HUES64 (cell line): ENCODE measurements at regions not wholly inside any gene's neighbourhood (a gene's known extent, or its start where the extent isn't known, plus 50 kb on each side); places are given as distances from the start of the nearest gene placed in this dataset.
A peak's percentile ranks its signal among the peaks of the same experiment; 100 is the strongest.

Source experiments
- H3K27ac ChIP-seq: 2 replicates; pipeline ENCODE4 v1.7.0; 2013; ENCODE audit warnings: low read depth, low read length, inconsistent platforms
- H3K27me3 ChIP-seq: 2 replicates; pipeline ENCODE4 v1.6.1; 2013; ENCODE audit warnings: mild to moderate bottlenecking, low read length; ENCODE audit not compliant: insufficient read depth
- H3K36me3 ChIP-seq: 2 replicates; pipeline ENCODE4 v1.6.1; 2013; ENCODE audit warnings: mild to moderate bottlenecking, low read length; ENCODE audit not compliant: insufficient read depth
- H3K4me1 ChIP-seq: 2 replicates; pipeline ENCODE4 v1.6.1; 2013; ENCODE audit warnings: mild to moderate bottlenecking, low read length, moderate library complexity; ENCODE audit not compliant: insufficient read depth
- H3K4me3 ChIP-seq: 2 replicates; pipeline ENCODE4 v1.5.1; 2013; ENCODE audit warnings: mild to moderate bottlenecking, low read length, moderate library complexity
- H3K9ac ChIP-seq: 2 replicates; pipeline ENCODE4 v1.6.1; 2013; ENCODE audit warnings: mild to moderate bottlenecking, low read depth, low read length
- H3K9me3 ChIP-seq: 2 replicates; pipeline ENCODE4 v1.6.1; 2013; ENCODE audit warnings: low read depth, low read length; ENCODE audit not compliant: insufficient read depth
- WGBS: fragments of 150-250, 120-280 bp; methylation state at CpG from one replicate; pipeline ENCODE4 v1.1.7; 2013; ENCODE audit warnings: missing lambda C conversion rate; 5-methylcytosine and 5-hydroxymethylcytosine counted together

DNA sequence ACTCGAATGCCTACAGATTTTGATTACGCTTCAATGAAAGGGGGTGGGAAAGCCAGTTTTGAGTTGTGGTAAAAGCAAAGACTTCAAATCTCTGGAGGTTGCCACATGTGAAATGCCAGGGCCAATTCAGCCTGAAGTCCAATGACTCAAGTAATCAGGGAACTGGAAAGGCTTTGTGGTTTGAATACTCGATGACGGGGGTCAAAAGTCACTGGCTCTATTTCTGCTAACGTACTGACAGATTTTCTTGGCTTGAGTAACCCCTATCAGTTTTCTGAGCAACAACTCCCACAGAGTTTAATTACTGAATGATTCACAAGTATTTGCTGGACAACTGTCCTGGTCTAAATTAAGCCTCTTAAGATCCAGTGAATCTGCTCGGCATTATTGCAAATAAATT lies 152.2 kb downstream of the SIPA1L2 start:
- Histone ChIP-seq H3K4me3 (no peak overlapping the region), H3K9ac (no peak overlapping the region), H3K9me3 (no peaks in the 10 kb centered on the region), H3K36me3 (peaks cover 14% of the 10 kb centered on the region; the same call in 1 of the 2 replicates), H3K27me3 (no peaks in the 10 kb centered on the region), H3K4me1 (peaks cover 26% of the 10 kb centered on the region), H3K27ac (no peak overlapping the region)
- WGBS = 88% methylated on average over 6 of the region's 6 CpGs

DNA sequence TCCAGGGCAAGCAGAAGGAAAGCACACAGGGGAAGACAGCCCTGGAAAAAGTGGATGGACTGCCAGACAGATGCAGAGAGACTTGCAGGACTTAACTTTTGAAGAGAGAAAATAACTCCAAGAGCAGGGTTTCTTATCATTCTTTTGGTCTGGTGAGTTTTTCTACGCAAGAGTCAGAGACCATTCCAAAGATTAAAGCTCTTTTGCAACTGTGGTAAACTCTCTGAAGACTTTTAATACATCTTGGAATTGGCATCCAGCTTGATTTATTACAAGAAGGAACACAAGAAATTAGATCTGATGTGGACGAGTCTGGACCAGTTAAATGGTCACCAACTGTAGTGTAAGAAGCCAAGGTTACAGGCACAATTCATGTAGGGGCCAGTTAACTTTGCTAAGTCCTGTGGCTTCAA lies 153.4 kb downstream of the SIPA1L2 start:
- no peak overlapping the region for H3K27ac ChIP-seq
- H3K36me3 ChIP-seq = peaks cover 5% of the 10 kb centered on the region; the same call in 1 of the 2 replicates
- no peak overlapping the region for H3K9ac ChIP-seq
- H3K4me1 ChIP-seq = peaks cover 37% of the 10 kb centered on the region
- no peaks in the 10 kb centered on the region for H3K9me3 ChIP-seq
- H3K27me3 ChIP-seq = no peaks in the 10 kb centered on the region
- 91% methylated on average over 2 of the region's 2 CpGs for WGBS
- no peak overlapping the region for H3K4me3 ChIP-seq

DNA sequence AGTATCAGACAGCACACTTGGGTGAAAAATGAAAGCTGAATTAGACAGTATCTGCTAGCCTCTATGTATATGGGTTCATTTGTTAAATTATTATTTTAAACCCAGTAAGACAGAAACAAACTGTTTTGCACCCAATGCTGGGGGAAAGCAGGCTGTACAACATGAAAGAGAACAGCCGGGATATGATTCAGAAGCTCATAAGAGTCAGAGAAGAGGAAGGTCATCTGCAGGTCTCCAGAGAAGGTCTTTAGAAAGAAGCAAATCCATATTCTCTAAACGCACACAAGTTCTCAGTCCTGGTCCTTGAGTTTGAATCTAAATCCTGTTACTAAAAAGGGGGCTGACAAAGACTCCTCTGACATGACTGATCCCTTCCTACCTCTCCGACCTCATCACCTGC lies 155.1 kb downstream of the SIPA1L2 start:
- H3K27ac ChIP-seq = no peak overlapping the region
- no peaks in the 10 kb centered on the region for H3K9me3 ChIP-seq
- H3K4me1 ChIP-seq = peaks cover 42% of the 10 kb centered on the region
- H3K27me3 ChIP-seq = peaks cover 6% of the 10 kb centered on the region; the same call in 1 of the 2 replicates
- H3K36me3 ChIP-seq = peaks cover 11% of the 10 kb centered on the region; the same call in 1 of the 2 replicates
- H3K9ac ChIP-seq = no peak overlapping the region
- no peak overlapping the region for H3K4me3 ChIP-seq
- WGBS = 95% methylated on average over 3 of the region's 3 CpGs

DNA sequence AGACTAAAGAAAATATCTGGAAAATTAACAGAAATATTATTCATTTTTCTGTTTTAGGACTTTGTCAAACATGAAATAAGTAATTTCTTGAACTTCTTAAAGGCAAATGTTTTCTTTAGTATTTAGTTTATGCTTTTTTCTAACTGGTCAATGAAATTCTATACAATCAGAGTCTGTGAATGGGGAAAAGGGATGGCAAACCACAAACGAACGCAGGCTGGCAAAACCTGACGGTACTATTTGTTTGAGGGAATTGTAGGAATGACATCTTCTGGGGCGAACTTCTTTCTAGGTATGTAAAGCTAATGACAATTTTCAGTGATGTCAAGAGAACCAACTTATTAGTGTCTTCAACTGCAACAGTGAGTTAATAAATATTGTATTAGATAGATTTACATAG lies 156.0 kb downstream of the SIPA1L2 start:
- H3K4me1 ChIP-seq = peaks cover 42% of the 10 kb centered on the region
- 83% methylated on average over 4 of the region's 4 CpGs for WGBS
- H3K27ac ChIP-seq = peak overlapping the region; percentile 85; the same call in 1 of the 2 replicates
- H3K36me3 ChIP-seq = peaks cover 11% of the 10 kb centered on the region; the same call in 1 of the 2 replicates
- H3K9ac ChIP-seq = no peak overlapping the region
- no peak overlapping the region for H3K4me3 ChIP-seq
- H3K27me3 ChIP-seq = peaks cover 14% of the 10 kb centered on the region
- H3K9me3 ChIP-seq = no peaks in the 10 kb centered on the region

DNA sequence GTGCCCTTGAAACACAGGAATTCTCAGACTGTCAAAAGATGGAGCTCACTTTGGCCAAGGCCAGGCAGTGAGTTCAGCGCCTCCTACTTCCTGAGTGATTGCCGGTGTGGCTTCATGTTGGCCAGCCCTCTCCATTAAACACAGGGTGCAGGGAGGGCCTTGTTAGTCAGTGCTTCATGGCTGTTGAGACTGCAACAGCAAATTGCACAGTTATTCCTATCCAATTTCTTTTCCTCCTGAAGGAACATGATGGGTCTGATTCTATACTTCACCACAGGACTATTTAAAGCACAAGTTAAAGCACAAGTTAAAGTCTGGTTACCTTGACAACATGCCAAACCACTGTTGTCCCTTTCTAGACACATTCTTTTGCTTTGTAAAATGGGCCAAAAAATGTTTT lies 156.6 kb downstream of the SIPA1L2 start:
- Histone ChIP-seq H3K27ac (peak overlapping the region; percentile 85), H3K4me1 (peaks cover 46% of the 10 kb centered on the region), H3K36me3 (peaks cover 11% of the 10 kb centered on the region; the same call in 1 of the 2 replicates), H3K4me3 (no peak overlapping the region), H3K27me3 (peaks cover 20% of the 10 kb centered on the region), H3K9ac (no peak overlapping the region), H3K9me3 (no peaks in the 10 kb centered on the region)
- 33% methylated on average over 2 of the region's 2 CpGs for WGBS

DNA sequence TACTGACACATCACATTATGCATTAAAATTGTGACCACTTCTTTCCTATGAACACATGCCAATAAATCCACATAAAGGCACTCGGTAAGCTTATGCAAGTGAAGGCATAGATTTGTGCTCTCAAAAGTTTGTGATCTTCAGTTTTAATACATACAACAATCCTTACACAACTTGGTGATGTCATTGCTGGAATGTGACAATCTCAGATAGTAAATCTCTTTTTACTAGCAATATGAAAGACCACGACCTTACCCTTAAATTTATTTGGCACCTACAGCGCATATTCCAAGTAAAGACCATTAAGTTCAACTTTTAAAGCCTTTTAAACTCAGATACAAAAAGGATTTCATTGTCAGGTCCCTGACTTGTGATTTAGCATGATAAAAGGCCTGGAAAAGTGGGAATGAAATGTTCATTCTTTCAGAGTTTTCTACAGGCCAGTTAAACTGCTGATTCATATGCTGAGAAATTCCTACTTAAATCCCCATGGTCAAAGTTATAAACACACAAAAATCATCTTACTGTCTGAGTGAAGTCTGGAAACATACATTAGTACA lies 157.4 kb downstream of the SIPA1L2 start:
- H3K27me3 ChIP-seq = peaks cover 27% of the 10 kb centered on the region
- no peaks in the 10 kb centered on the region for H3K9me3 ChIP-seq
- no peak overlapping the region; the same call in 1 of the 2 replicates for H3K9ac ChIP-seq
- WGBS = 43% methylated on average over 3 of the region's 3 CpGs
- H3K27ac ChIP-seq = peak overlapping the region; percentile 85
- H3K36me3 ChIP-seq = peaks cover 11% of the 10 kb centered on the region; the same call in 1 of the 2 replicates
- no peak overlapping the region for H3K4me3 ChIP-seq
- peaks cover 40% of the 10 kb centered on the region for H3K4me1 ChIP-seq

DNA sequence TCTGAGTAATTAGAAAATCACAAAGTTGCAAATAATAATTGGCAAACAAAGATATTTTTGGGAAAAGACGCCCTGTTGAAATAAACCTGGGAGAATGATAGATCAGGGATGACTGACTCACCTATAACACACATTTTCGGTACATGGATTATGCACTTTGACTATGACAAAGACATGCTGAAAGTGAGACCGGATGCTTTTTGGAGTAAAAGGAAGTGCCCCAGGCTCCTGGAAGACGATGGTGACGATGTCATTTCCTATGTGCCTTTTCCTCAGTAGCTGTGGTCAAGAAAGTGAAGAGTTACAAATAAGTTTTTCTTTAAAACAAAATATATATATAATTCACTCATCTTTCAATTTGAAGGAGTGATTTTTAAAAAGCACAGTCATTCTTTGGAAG lies 158.7 kb downstream of the SIPA1L2 start:
- Histone ChIP-seq H3K9ac (no peak overlapping the region), H3K9me3 (no peaks in the 10 kb centered on the region), H3K27ac (no peak overlapping the region), H3K27me3 (peaks cover 36% of the 10 kb centered on the region), H3K4me3 (no peak overlapping the region), H3K4me1 (peaks cover 38% of the 10 kb centered on the region), H3K36me3 (peaks cover 11% of the 10 kb centered on the region; the same call in 1 of the 2 replicates)
- 95% methylated on average over 5 of the region's 5 CpGs for WGBS

DNA sequence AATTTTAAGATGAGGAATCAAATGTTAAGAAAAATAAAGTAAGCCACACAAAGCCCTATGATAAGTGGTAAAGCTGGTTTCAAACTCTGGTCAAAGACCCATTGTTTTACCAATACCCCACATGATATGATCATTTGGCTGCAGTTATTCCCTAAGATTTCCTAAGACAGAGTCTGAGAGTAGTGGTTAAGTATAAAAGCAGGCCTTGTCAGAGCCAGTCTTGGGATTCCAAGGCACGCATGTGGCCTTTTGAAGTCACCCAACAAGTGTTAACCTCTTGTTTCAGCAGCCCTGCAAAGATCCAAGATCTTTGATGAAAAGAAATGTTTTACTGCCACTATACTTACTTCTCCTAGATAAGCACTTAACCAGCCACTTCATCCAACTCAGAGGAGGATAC lies 159.2 kb downstream of the SIPA1L2 start:
- Histone ChIP-seq H3K27ac (no peak overlapping the region), H3K9ac (no peak overlapping the region), H3K9me3 (no peaks in the 10 kb centered on the region), H3K27me3 (peaks cover 36% of the 10 kb centered on the region), H3K4me3 (no peak overlapping the region), H3K4me1 (peaks cover 38% of the 10 kb centered on the region), H3K36me3 (peaks cover 11% of the 10 kb centered on the region; the same call in 1 of the 2 replicates)
- WGBS = 97% methylated on average over 1 of the region's 1 CpG

DNA sequence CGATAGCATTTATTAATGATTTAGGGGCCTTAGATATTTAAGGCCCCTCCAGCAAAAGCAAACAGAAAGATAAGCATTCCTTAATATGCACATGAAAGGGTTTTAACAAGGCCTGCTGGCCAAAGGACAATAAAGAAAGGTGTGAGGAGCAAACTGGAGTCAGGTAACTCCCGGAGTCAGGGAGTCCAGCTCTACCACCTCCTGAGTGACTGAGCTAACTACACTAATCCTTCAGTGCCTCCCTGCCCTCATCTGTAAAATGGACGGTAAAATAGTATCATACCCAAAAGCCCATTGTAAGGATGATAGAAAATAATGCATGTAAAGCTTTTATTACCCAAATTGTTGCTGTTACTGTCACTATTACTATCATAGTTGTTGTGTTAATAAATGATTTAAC lies 161.7 kb downstream of the SIPA1L2 start:
- peaks cover 25% of the 10 kb centered on the region for H3K4me1 ChIP-seq
- H3K9me3 ChIP-seq = no peaks in the 10 kb centered on the region
- H3K36me3 ChIP-seq = peaks cover 30% of the 10 kb centered on the region
- 80% methylated on average over 1 of the region's 3 CpGs for WGBS
- H3K27ac ChIP-seq = no peak overlapping the region
- H3K9ac ChIP-seq = no peak overlapping the region
- H3K27me3 ChIP-seq = peaks cover 36% of the 10 kb centered on the region
- H3K4me3 ChIP-seq = no peak overlapping the region

DNA sequence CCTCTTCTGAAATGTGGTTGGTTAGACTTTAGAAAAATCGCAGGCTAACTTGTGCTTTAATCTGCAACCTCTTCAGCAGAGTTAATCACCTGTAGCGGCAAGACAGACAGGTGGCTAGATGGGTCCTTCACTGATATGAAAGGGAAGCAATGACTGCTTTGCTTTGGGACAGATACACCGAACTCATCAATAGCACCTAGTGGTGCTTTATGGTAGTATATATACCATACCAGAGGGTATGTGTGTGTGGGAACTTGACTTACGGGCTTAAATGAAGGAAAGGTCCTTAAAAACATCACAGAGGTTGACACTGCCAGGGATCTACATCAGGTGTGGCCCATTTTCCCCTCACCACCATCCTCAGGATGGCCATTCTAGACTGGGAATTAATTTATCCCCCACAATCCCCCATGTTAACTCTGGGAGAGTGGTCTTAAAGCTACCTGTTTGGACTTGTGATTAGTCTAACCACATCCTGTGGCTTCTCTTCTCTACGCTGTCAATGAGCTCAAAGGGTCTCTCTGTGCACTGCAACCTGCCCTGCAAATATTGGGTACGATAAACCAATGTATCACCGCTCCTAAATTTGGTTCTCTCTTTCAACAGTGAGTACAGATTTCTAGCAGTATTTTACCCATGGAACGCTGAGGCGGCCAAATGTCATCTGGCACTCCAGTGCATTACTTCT lies 162.7 kb downstream of the SIPA1L2 start:
- Histone ChIP-seq H3K36me3 (peaks cover 34% of the 10 kb centered on the region), H3K9ac (no peak overlapping the region), H3K9me3 (no peaks in the 10 kb centered on the region), H3K4me3 (no peak overlapping the region), H3K27me3 (peaks cover 36% of the 10 kb centered on the region), H3K27ac (no peak overlapping the region), H3K4me1 (peaks cover 15% of the 10 kb centered on the region)
- 96% methylated on average over 9 of the region's 9 CpGs for WGBS

DNA sequence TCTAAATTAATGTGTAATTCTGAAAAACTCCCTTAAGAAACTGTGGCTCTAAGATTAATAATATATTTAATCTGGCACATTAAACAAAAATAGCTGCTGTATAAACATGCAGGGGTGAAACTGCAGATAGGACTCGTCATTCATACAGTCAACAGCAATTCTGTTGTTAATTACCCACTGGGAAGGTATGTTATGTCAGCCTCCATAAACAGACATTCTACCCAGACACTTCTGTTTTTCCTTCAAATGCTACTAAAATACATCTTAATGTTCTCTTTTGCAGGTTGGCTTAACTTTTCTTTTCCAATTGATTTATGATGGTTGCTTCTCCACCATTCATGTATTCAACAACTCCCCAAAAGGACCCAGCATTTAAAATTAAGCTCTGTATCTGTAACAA lies 165.6 kb downstream of the SIPA1L2 start:
- H3K36me3 ChIP-seq = peaks cover 24% of the 10 kb centered on the region
- no peak overlapping the region for H3K27ac ChIP-seq
- no peak overlapping the region for H3K9ac ChIP-seq
- H3K27me3 ChIP-seq = peaks cover 26% of the 10 kb centered on the region
- WGBS = 85% methylated on average over 1 of the region's 1 CpG
- H3K4me3 ChIP-seq = no peak overlapping the region
- H3K9me3 ChIP-seq = no peaks in the 10 kb centered on the region
- H3K4me1 ChIP-seq = peaks cover 16% of the 10 kb centered on the region
